ENCODE measurements at regions not wholly inside any gene's neighbourhood (a gene's known extent, or its start where the extent isn't known, plus 50 kb on each side); places are given as distances from the start of the nearest gene placed in this dataset.

- FAIRE-seq (no peak), ATAC-seq (peak in 1 of 2 experiments; percentile 52; a peak in 3 of 6 replicates), DNase-seq (ENCODE audit: low read depth in 1 of 2, low spot score in 1 of 2) (no peak)
- POLR2A ChIA-PET = no interaction called here
- H3K4me2 ChIP-seq = no peak overlapping the region
- no peaks in the 10 kb centered on the region for H3K9me3 ChIP-seq
- H3K4me1 ChIP-seq = no peaks in the 10 kb centered on the region
- TF ChIP-seq RARB (CRISPR knock-in tag; IDR thresholded peaks at IDR 0.05) = no peak
- TF ChIP-seq NFE2L2 (conservative IDR thresholded peaks at IDR 0.05; ENCODE audit: low read length) = no peak
- TF ChIP-seq GATA3 (IDR thresholded peaks at IDR 0.05; ENCODE audit: borderline replicate concordance) = no peak
- no peak for TF ChIP-seq RAD21 (conservative IDR thresholded peaks at IDR 0.05 in 1 of 2, IDR thresholded peaks at IDR 0.05 in 1 of 2)
- no peak overlapping the region for H3K4me3 ChIP-seq
- 60% methylated on average over 7 of the region's 7 CpGs for WGBS (ENCODE audit: missing lambda C conversion rate)
- no peak overlapping the region for H3K27ac ChIP-seq
- CTCF ChIA-PET = interaction anchor here (0.6 to 1.4 kb wide), 4 partner anchors 12 to 964 kb away, joined by 3 read pairs; no protein-coding TSS in a partner anchor
Observed at GRCh38 chr12:66066137-66066928, 64.2 kb downstream of the LLPH start.

- no peak overlapping the region for H3K4me2 ChIP-seq
Observed at GRCh38 chr12:66065641-66066136, 64.9 kb downstream of the LLPH start.

More at GRCh38 chr12:66065641-66066136, 64.9 kb downstream of the LLPH start:
- no peak for ATAC-seq
- Histone ChIP-seq H3K4me1 (no peaks in the 10 kb centered on the region), H3K9me3 (no peaks in the 10 kb centered on the region), H3K4me3 (no peak overlapping the region), H3K27ac (no peak overlapping the region)
- WGBS (ENCODE audit: missing lambda C conversion rate) = 80% methylated on average over 3 of the region's 3 CpGs
- TF ChIP-seq PHF8 (IDR thresholded peaks at IDR 0.05; ENCODE audit: borderline replicate concordance, low read depth) (no peak), FOSB (CRISPR knock-in tag; IDR thresholded peaks at IDR 0.05) (no peak), HEYL (CRISPR knock-in tag; IDR thresholded peaks at IDR 0.05) (no peak), ZFP36 (IDR thresholded peaks at IDR 0.05; ENCODE audit: borderline replicate concordance, partially characterized antibody) (no peak), ZSCAN20 (CRISPR knock-in tag; IDR thresholded peaks at IDR 0.05) (no peak), USF2 (IDR thresholded peaks at IDR 0.05) (no peak), HES2 (IDR thresholded peaks at IDR 0.05) (no peak), EHF (CRISPR knock-in tag; IDR thresholded peaks at IDR 0.05) (no peak), NPAS2 (CRISPR knock-in tag; IDR thresholded peaks at IDR 0.05; ENCODE audit: borderline replicate concordance) (no peak), RCOR1 (IDR thresholded peaks at IDR 0.05; ENCODE audit: low read depth, low read length) (no peak), POLR2A (IDR thresholded peaks at IDR 0.05; ENCODE audit: low read length) (no peak), EHMT2 (IDR thresholded peaks at IDR 0.05; ENCODE audit: low read depth) (no peak), REST (IDR thresholded peaks at IDR 0.05) (no peak), SMC3 (IDR thresholded peaks at IDR 0.05) (no peak), HMGXB4 (CRISPR knock-in tag; IDR thresholded peaks at IDR 0.05; ENCODE audit: borderline replicate concordance) (no peak)
- no peak for FAIRE-seq
- DNase-seq (ENCODE audit: low read depth in 1 of 2, low spot score in 1 of 2) = no peak
- ChIA-PET POLR2A (no interaction called here), CTCF (interaction anchor here (1.2 to 1.3 kb wide), 2 partner anchors 13 to 23 kb away, joined by 3 read pairs; no protein-coding TSS in a partner anchor)
